A204.1 (cell line): ENCODE measurements at regions not wholly inside any gene's neighbourhood (a gene's known extent, or its start where the extent isn't known, plus 50 kb on each side); places are given as distances from the start of the nearest gene placed in this dataset.

ENCODE experiments used
- FAIRE-seq: peaks from 2 replicates; lab custom pipeline; 2012; peaks lifted over from hg19 to GRCh38; lab: Jason Lieb, UNC

- FAIRE-seq, result no peak
Observed at GRCh38 chr14:40487824-40488223, 1055.6 kb upstream of the FBXO33 start.

- FAIRE-seq, result no peak
Observed at GRCh38 chr14:40485688-40486087, 1053.5 kb upstream of the FBXO33 start.

GRCh38 chr14:40476005-40476404, 1043.8 kb upstream of the FBXO33 start:
- no peak for FAIRE-seq

GRCh38 chr14:40467969-40468368, 1035.7 kb upstream of the FBXO33 start:
- no peak for FAIRE-seq

- no peak for FAIRE-seq
Observed at GRCh38 chr14:40464531-40464930, 1032.3 kb upstream of the FBXO33 start.

- no peak for FAIRE-seq
Observed at GRCh38 chr14:40463886-40464285, 1031.7 kb upstream of the FBXO33 start.

GRCh38 chr14:40452674-40453073, 1020.4 kb upstream of the FBXO33 start:
- no peak for FAIRE-seq

GRCh38 chr14:40447017-40447416, 1014.8 kb upstream of the FBXO33 start:
- no peak for FAIRE-seq

GRCh38 chr14:40445020-40445419, 1012.8 kb upstream of the FBXO33 start:
- FAIRE-seq, result no peak

GRCh38 chr14:40436551-40436950, 1004.3 kb upstream of the FBXO33 start:
- FAIRE-seq, result no peak

- no peak for FAIRE-seq
Observed at GRCh38 chr14:40417777-40418401, 985.7 kb upstream of the FBXO33 start.

GRCh38 chr14:40416565-40416964, 984.3 kb upstream of the FBXO33 start:
- FAIRE-seq, result no peak

GRCh38 chr14:40414386-40414785, 982.2 kb upstream of the FBXO33 start:
- no peak for FAIRE-seq

GRCh38 chr14:40413136-40413535, 980.9 kb upstream of the FBXO33 start:
- FAIRE-seq, result no peak

- FAIRE-seq, result no peak
Observed at GRCh38 chr14:40410708-40411107, 978.5 kb upstream of the FBXO33 start.

GRCh38 chr14:40402957-40403356, 970.7 kb upstream of the FBXO33 start:
- FAIRE-seq, result no peak

GRCh38 chr14:40398981-40399380, 966.7 kb upstream of the FBXO33 start:
- FAIRE-seq, result no peak

GRCh38 chr14:40394634-40395340, 962.6 kb upstream of the FBXO33 start:
- FAIRE-seq, result no peak

GRCh38 chr14:40393143-40393542, 960.9 kb upstream of the FBXO33 start:
- FAIRE-seq, result no peak

GRCh38 chr14:40386433-40386832, 954.2 kb upstream of the FBXO33 start:
- no peak for FAIRE-seq

GRCh38 chr14:40374221-40374620, 942.0 kb upstream of the FBXO33 start:
- no peak for FAIRE-seq

GRCh38 chr14:40371011-40371410, 938.8 kb upstream of the FBXO33 start:
- no peak for FAIRE-seq

GRCh38 chr14:40368314-40368713, 936.1 kb upstream of the FBXO33 start:
- no peak for FAIRE-seq

- FAIRE-seq, result no peak
Observed at GRCh38 chr14:40367717-40368116, 935.5 kb upstream of the FBXO33 start.
